T-cell (primary cell): ENCODE measurements at regions not wholly inside any gene's neighbourhood (a gene's known extent, or its start where the extent isn't known, plus 50 kb on each side); places are given as distances from the start of the nearest gene placed in this dataset.

Experiments used
- ATAC-seq, 4 experiments: fragments of 200-7000 bp in 3 of 4; fragments of 150-1000 bp in 1 of 4; cut with Tn5 transposase; replicated peaks in 1 of 4; 1 replicate in 3 of 4; 2 replicates in 1 of 4; pipeline ENCODE4 v1.10.0; 2021; ENCODE audit warnings: moderate library complexity in 3 of 4, mild to moderate bottlenecking in 2 of 4, moderate number of reproducible peaks in 1 of 4
- CTCF ChIA-PET, 2 donors: fragments of 300-600 bp; sonication (Branson Sonifier 250); formaldehyde crosslinking; loops; one replicate each; lab custom pipeline; 2022; ENCODE audit warnings: antibody characterized with exemption in 2 of 2; lab: Charles Lee
- POLR2A ChIA-PET, 2 donors: fragments of 300-600 bp; sonication (Branson Sonifier 250); formaldehyde crosslinking; loops; one replicate each; lab custom pipeline; 2022; ENCODE audit warnings: antibody characterized with exemption in 2 of 2; lab: Charles Lee
- DNase-seq, 35 experiments: peaks; one replicate each; pipeline versions ENCODE4 v3.0.0 to v3.0.0-alpha.2; 2013 to 2023
- H3K27ac ChIP-seq: one replicate; pipeline ENCODE4 v1.5.1; 2013; ENCODE audit warnings: low read length
- H3K27me3 ChIP-seq, 2 experiments: replicated peaks in 1 of 2; 1 replicate in 1 of 2; 2 replicates in 1 of 2; pipeline versions ENCODE4 v1.6.1 to v1.7.0; 2013; ENCODE audit warnings: low read length in 1 of 2, mixed read lengths in 1 of 2; ENCODE audit not compliant: control insufficient read depth in 2 of 2, insufficient read depth in 2 of 2; ENCODE audit errors: extremely low read depth in 1 of 2
- H3K36me3 ChIP-seq, 2 donors: 1 replicate in 1 of 2; 2 replicates in 1 of 2; pipeline versions ENCODE4 v1.6.1 to v1.7.0; 2013; ENCODE audit warnings: low read length in 1 of 2; ENCODE audit not compliant: control insufficient read depth in 2 of 2, insufficient read depth in 1 of 2; ENCODE audit errors: extremely low read depth in 1 of 2
- H3K4me1 ChIP-seq, 2 experiments: 1 replicate in 1 of 2; 2 replicates in 1 of 2; pipeline versions ENCODE4 v1.6.1 to v1.7.0; 2013; ENCODE audit warnings: low read length in 2 of 2, mixed read lengths in 1 of 2; ENCODE audit not compliant: insufficient read depth in 2 of 2, control insufficient read depth in 1 of 2; ENCODE audit errors: extremely low read depth in 1 of 2
- H3K4me3 ChIP-seq, 2 donors: 1 replicate in 1 of 2; 2 replicates in 1 of 2; pipeline versions ENCODE4 v1.5.1 to v1.7.0; 2013; ENCODE audit warnings: mild to moderate bottlenecking in 2 of 2, low read length in 1 of 2, moderate library complexity in 1 of 2; ENCODE audit not compliant: control insufficient read depth in 1 of 2; ENCODE audit errors: extremely low read depth in 1 of 2
- H3K9me3 ChIP-seq: 2 replicates; pipeline ENCODE4 v1.7.0; 2013
- H3K27ac Mint-ChIP-seq, 2 donors: one replicate each; pipeline ENCODE4 v1.8.0; 2020 to 2021; ENCODE audit warnings: mild to moderate bottlenecking in 2 of 2, mixed read lengths in 2 of 2
- H3K27me3 Mint-ChIP-seq, 2 donors: one replicate each; pipeline ENCODE4 v1.8.0; 2021 to 2022; ENCODE audit warnings: mixed read lengths in 2 of 2
- H3K36me3 Mint-ChIP-seq: one replicate; pipeline ENCODE4 v1.8.0; 2021; ENCODE audit warnings: mixed read lengths
- H3K4me1 Mint-ChIP-seq, 3 donors: one replicate each; pipeline ENCODE4 v1.8.0; 2020 to 2022; ENCODE audit warnings: mixed read lengths in 3 of 3, mild to moderate bottlenecking in 1 of 3
- H3K4me3 Mint-ChIP-seq, 3 donors: one replicate each; pipeline ENCODE4 v1.8.0; 2020 to 2022; ENCODE audit warnings: mild to moderate bottlenecking in 3 of 3, mixed read lengths in 3 of 3, moderate library complexity in 3 of 3
- H3K9me3 Mint-ChIP-seq, 3 donors: one replicate each; pipeline ENCODE4 v1.8.0; 2020 to 2022; ENCODE audit warnings: mixed read lengths in 3 of 3
- WGBS: methylation state at CpG from one replicate; pipeline ENCODE4 v1.1.5; 2013; ENCODE audit warnings: missing lambda C conversion rate; ENCODE audit not compliant: insufficient coverage; 5-methylcytosine and 5-hydroxymethylcytosine counted together

- ATAC-seq, result no peak
- H3K9me3 ChIP-seq, result no peaks in the 10 kb centered on the region
- DNase-seq, result no peak
- H3K4me3 Mint-ChIP-seq, result no peak overlapping the region
- no peaks in the 10 kb centered on the region for H3K36me3 Mint-ChIP-seq
- H3K27me3 Mint-ChIP-seq, result peaks cover 12 to 14% of the 10 kb centered on the region in 2 donors
- CTCF ChIA-PET, result no interaction called here
- no peak overlapping the region for H3K27ac Mint-ChIP-seq
- no CpG with 5 or more reads among the region's 5 CpGs for WGBS
- H3K4me1 Mint-ChIP-seq, result no peaks in the 10 kb centered on the region
- H3K9me3 Mint-ChIP-seq, result peaks cover 0 to 3% (median 0%) of the 10 kb centered on the region in 3 donors
- H3K4me1 ChIP-seq, result no peaks in the 10 kb centered on the region
- POLR2A ChIA-PET, result no interaction called here
- peaks cover 0 to 11% of the 10 kb centered on the region in 2 experiments for H3K27me3 ChIP-seq
- no peaks in the 10 kb centered on the region for H3K36me3 ChIP-seq
- H3K27ac ChIP-seq, result no peak overlapping the region
- no peak overlapping the region for H3K4me3 ChIP-seq
Measured at GRCh38 chr4:186008057-186008456, 60.9 kb upstream of the TLR3 start.

DNA sequence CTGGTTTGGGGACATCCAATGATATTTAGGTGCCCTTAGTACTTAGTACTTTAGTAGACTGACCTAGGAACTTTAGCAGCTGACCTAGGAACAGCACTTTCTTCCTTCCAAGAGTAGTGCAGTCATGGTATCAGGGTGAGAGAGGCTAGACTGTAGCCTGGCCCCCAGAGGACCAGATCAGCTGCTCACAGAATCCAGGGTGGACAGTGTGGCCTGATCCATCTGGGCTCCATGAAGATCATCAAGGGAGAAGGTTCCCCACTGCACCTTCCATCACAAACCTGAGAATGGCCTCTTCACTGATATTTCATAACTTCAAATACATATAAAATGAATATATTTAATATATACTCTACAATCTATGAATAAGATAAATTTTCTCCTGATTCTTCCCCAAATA, 59.0 kb upstream of the TLR3 start:
- Mint-ChIP-seq H3K4me1 (no peaks in the 10 kb centered on the region), H3K4me3 (no peak overlapping the region), H3K27ac (no peak overlapping the region), H3K27me3 (peaks cover 14 to 19% of the 10 kb centered on the region in 2 donors), H3K9me3 (peaks cover 0 to 3% (median 0%) of the 10 kb centered on the region in 3 donors), H3K36me3 (no peaks in the 10 kb centered on the region)
- Histone ChIP-seq H3K27me3 (peaks cover 0 to 11% of the 10 kb centered on the region in 2 experiments), H3K4me1 (no peaks in the 10 kb centered on the region), H3K4me3 (no peak overlapping the region), H3K9me3 (no peaks in the 10 kb centered on the region), H3K36me3 (no peaks in the 10 kb centered on the region), H3K27ac (no peak overlapping the region)
- POLR2A ChIA-PET, result no interaction called here
- CTCF ChIA-PET, result no interaction called here
- DNase-seq (no peak), ATAC-seq (no peak)

DNA sequence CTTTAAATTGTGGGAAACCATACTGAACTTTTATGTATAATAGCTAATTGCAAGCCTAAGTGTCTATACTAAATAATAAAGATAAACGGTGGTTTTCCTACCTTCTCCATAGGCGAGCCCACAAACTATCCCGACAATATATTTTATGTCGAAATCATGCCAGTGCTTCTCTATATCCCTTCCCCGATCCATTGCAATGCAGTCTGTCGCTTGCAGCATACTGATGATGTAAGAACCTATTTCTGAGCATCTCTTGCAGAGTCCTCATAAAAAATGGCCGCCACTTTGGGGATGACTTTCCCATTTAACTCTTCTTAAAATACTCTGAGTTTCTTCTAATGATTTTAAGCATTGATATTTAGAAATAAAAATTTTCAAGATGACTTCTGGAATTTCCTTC, 58.1 kb upstream of the TLR3 start:
- Histone ChIP-seq H3K27me3 (peaks cover 0 to 15% of the 10 kb centered on the region in 2 experiments), H3K9me3 (no peaks in the 10 kb centered on the region), H3K27ac (no peak overlapping the region), H3K36me3 (no peaks in the 10 kb centered on the region), H3K4me3 (no peak overlapping the region), H3K4me1 (no peaks in the 10 kb centered on the region)
- Mint-ChIP-seq H3K9me3 (peaks cover 0 to 3% (median 0%) of the 10 kb centered on the region in 3 donors), H3K4me3 (no peak overlapping the region), H3K4me1 (no peaks in the 10 kb centered on the region), H3K36me3 (no peaks in the 10 kb centered on the region), H3K27me3 (peaks cover 19 to 26% of the 10 kb centered on the region in 2 donors), H3K27ac (no peak overlapping the region)
- CTCF ChIA-PET, result interaction anchor here in 1 of 2 donors (0.7 kb wide), 1 partner anchor 8 kb away, joined by 3 read pairs; no protein-coding TSS in a partner anchor
- no peak for ATAC-seq
- WGBS, result 96% methylated on average over 6 of the region's 7 CpGs
- POLR2A ChIA-PET, result no interaction called here
- no peak for DNase-seq

DNA sequence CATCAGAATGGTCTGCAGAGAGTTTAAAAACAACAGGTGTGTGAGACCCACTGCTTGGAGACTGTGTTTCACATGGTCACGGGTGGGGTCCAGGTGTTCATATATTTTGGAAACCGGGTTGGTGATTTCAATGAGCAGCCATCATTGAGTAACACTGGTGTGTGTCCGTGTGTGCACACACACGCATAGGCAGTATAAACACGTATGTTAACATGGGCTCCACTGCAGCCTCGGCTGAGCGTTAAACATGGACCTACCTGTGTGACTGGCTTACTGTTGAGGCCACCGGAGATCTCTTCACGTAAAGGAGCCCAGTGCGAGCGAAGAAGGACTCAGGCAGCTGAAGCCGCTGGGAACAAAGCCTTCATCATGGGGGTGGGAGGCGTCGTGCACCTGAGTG, 56.9 kb upstream of the TLR3 start:
- no peak overlapping the region for H3K4me3 ChIP-seq
- CTCF ChIA-PET, result no interaction called here

DNA sequence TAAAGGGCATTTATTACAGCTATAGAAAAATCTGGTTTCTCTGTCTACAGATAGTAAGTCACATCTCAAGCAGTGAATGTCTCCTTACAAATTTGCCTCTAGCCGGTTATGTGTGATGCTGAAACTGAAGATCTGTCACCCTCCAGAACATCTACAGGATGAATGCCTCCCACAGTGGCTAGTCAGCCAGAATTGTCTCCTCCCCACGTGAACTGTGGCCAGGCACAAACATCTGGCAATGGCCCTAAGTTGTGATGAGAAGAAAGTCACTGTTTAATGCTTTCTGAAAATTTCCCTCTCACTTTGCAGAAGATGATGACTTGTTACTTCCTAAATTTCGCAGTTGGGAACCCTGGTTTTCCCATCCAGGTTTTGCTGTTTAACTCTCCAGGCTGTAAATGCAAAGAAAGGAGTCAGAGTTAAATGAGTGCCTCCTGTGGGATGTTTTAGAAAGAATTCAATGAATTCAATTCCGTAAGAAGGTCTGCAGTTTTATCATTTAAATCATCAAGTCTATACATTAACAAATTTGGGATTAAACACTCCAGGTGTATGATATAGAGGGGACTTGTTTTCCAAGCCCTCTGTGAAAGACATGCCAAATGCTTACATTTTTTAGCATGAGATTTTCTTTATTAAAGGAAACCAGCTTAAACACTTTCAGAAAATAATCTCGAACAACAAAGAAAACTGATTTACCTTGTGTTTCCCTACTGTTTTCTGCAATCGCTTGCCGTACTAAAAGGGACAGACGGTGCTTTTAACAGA, 55.4 kb upstream of the TLR3 start:
- Histone ChIP-seq H3K36me3 (no peaks in the 10 kb centered on the region), H3K27me3 (peaks cover 0 to 21% of the 10 kb centered on the region in 2 experiments), H3K27ac (no peak overlapping the region), H3K4me1 (no peaks in the 10 kb centered on the region), H3K9me3 (no peaks in the 10 kb centered on the region), H3K4me3 (no peak overlapping the region)
- no peak for ATAC-seq
- ChIA-PET POLR2A (interaction anchor here in 1 of 2 donors (0.6 kb wide), 1 partner anchor 257 kb away, joined by 4 read pairs; no protein-coding TSS in a partner anchor), CTCF (no interaction called here)
- Mint-ChIP-seq H3K27ac (no peak overlapping the region), H3K9me3 (peaks cover 0 to 3% (median 0%) of the 10 kb centered on the region in 3 donors), H3K36me3 (no peaks in the 10 kb centered on the region), H3K4me1 (no peaks in the 10 kb centered on the region), H3K27me3 (peaks cover 19 to 28% of the 10 kb centered on the region in 2 donors), H3K4me3 (no peak overlapping the region)
- 80% methylated on average over 1 of the region's 8 CpGs for WGBS
- no peak for DNase-seq

More for the DNA sequence above, 56.9 kb upstream of the TLR3 start:
- WGBS, result 95% methylated on average over 11 of the region's 14 CpGs
- POLR2A ChIA-PET, result no interaction called here
- DNase-seq, result no peak
- Mint-ChIP-seq H3K4me1 (no peaks in the 10 kb centered on the region), H3K27me3 (peaks cover 19 to 26% of the 10 kb centered on the region in 2 donors), H3K27ac (peak overlapping the region in 1 of 2 donors; percentile 41), H3K36me3 (no peaks in the 10 kb centered on the region), H3K4me3 (no peak overlapping the region), H3K9me3 (peaks cover 0 to 3% (median 0%) of the 10 kb centered on the region in 3 donors)
- Histone ChIP-seq H3K27ac (no peak overlapping the region), H3K4me1 (no peaks in the 10 kb centered on the region), H3K36me3 (no peaks in the 10 kb centered on the region), H3K9me3 (no peaks in the 10 kb centered on the region), H3K27me3 (peaks cover 0 to 15% of the 10 kb centered on the region in 2 experiments)
- no peak for ATAC-seq

DNA sequence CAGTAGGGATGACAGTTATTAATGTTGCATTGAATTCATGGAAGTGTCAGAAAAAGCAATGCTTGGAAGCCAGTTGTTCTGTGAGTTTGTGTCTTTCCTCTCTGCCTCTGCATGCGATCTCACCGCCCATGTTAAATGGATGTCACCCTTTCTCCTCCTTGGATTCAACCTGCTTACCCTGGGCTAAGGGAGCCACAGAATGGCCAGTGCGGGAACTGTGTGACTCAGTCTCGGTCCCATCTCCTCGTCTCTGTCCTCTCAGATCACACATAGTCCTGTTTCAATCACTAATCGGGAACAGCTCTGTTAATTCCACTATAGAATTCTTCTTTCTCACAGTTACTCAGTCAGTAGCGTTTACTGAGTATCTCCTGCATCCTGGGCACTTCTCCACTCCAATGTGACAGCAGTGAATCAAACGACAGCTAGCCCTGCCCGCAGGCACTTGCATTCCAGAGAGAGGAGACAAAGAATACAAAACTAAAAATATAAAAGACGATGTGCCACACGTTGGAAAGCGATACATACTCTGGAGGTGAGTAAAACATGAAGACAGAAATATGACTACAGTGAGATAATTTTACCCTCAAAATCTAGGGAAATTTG, 53.6 kb upstream of the TLR3 start:
- ChIA-PET POLR2A (no interaction called here), CTCF (no interaction called here)
- H3K36me3 Mint-ChIP-seq, result no peaks in the 10 kb centered on the region
- no peak overlapping the region for H3K27ac Mint-ChIP-seq
- peaks cover 11 to 29% of the 10 kb centered on the region in 2 donors for H3K27me3 Mint-ChIP-seq
- Histone ChIP-seq H3K36me3 (no peaks in the 10 kb centered on the region), H3K4me3 (no peak overlapping the region), H3K27me3 (peaks cover 0 to 23% of the 10 kb centered on the region in 2 experiments), H3K27ac (no peak overlapping the region), H3K9me3 (no peaks in the 10 kb centered on the region), H3K4me1 (no peaks in the 10 kb centered on the region)
- no peaks in the 10 kb centered on the region for H3K4me1 Mint-ChIP-seq
- peaks cover 0 to 5% (median 0%) of the 10 kb centered on the region in 3 donors for H3K9me3 Mint-ChIP-seq
- ATAC-seq (no peak), DNase-seq (no peak)
- no peak overlapping the region for H3K4me3 Mint-ChIP-seq
- WGBS, result 81% methylated on average over 7 of the region's 12 CpGs
